SH-SY5Y (cell line): ENCODE measurements at regions not wholly inside any gene's neighbourhood (a gene's known extent, or its start where the extent isn't known, plus 50 kb on each side); places are given as distances from the start of the nearest gene placed in this dataset.

Source experiments
- GATA2 ChIP-seq: IDR thresholded peaks from 2 replicates; pipeline ENCODE4 v1.6.1; 2011; ENCODE audit warnings: mild to moderate bottlenecking, low read depth, low read length
- GATA3 ChIP-seq: IDR thresholded peaks from 2 replicates; pipeline ENCODE4 v1.6.1; 2011; ENCODE audit warnings: low read depth, mild to moderate bottlenecking, low read length, moderate library complexity

GRCh38 chr2:129753261-129753660 is 226.2 kb upstream of the RAB6C start:
- TF ChIP-seq GATA3 (no peak), GATA2 (no peak)

DNA sequence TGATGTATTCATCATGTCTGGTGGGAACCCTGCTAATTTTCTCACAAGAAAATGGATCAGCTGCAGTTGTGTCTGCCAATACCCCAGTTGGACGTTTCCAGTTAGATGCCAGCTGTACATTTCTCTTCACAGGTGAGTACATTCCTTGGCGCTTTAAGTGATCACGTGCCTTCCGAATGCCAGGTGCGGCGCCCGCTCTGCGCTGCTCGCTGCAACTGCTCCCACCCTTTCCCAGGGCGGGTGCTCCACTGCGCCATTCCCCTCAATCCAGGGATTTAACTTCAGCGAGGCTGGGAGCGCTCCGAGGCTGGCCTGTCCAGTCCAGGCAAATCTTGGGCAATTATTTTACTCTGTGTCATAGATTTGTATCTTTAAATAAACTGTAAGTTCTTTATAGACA is 225.0 kb upstream of the RAB6C start:
- TF ChIP-seq GATA2 (no peak), GATA3 (no peak)

DNA sequence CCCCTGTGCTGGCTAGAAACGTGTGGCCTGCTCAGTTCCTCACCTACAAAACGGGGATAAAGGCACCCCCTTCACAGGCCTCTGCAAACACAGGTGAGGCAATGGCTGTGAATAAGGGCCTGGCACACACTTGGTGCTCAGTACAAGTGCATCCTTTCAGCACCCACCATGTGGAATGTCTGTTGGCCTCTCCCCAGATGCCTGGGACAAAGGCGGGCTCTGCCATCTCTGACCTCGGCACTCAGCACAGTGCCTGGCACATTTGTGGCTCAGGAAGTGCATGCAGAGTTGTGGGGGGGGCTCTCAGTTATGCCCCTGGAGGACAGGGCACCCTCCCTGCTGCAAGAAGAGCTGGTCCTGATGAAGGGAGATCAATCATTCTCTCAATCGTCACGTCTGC is 224.6 kb upstream of the RAB6C start:
- TF ChIP-seq GATA2 (no peak), GATA3 (no peak)

GRCh38 chr2:129755786-129756185 is 223.7 kb upstream of the RAB6C start:
- TF ChIP-seq GATA2 (no peak; the same call in 1 of the 2 replicates), GATA3 (no peak)

GRCh38 chr2:129756276-129756675 is 223.2 kb upstream of the RAB6C start:
- TF ChIP-seq GATA3: no peak
- TF ChIP-seq GATA2: no peak

GRCh38 chr2:129757366-129757914 is 222.0 kb upstream of the RAB6C start:
- TF ChIP-seq GATA2 (no peak), GATA3 (no peak)

- no peak for TF ChIP-seq GATA2
- TF ChIP-seq GATA3: no peak
Observed at GRCh38 chr2:129757915-129758783, 221.3 kb upstream of the RAB6C start.

- TF ChIP-seq GATA2 (no peak), GATA3 (no peak)
Observed at GRCh38 chr2:129758784-129759471, 220.5 kb upstream of the RAB6C start.

DNA sequence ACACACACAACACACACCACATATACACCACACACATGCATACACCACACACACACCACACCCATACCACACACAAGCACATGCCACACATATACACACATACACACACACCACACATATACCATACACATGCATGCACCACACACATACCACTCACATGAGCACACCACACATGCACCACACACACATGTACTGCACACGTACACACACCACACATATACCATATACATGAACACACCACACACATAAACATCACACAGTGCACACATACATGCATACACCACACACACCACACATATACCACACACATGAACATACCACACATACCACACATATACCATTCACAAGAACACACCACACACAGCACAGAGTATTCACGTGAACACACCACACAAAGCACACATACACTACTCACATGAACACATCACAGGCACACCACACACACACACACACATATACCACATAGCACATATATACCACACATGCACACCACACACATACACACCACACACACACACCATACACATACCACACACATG is 219.9 kb upstream of the RAB6C start:
- TF ChIP-seq GATA3 (no peak), GATA2 (no peak)

- TF ChIP-seq GATA2: no peak
- no peak for TF ChIP-seq GATA3
Observed at GRCh38 chr2:129760669-129761068, 218.8 kb upstream of the RAB6C start.

DNA sequence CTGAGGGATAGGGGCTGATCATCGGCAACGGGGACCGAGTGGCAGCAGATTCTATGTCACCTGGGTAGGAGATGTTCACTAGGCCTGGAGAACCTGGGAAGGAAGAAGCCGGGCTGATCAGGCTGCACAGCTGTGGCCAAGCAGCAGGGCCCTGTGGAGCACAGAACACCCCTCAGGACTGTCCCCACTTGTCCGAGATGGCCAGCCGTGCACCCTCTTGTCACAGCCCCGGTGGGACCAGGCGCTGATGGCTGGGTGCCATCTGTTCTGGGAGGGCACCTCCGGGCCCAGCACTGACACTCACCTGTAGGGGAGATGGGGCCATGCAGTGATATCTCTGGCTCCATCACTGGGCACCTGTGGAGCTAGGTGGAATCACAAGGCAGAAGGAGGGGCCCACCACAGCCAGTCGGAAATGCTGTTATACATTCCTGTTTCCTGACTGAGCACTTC is 217.9 kb upstream of the RAB6C start:
- TF ChIP-seq GATA2: no peak
- TF ChIP-seq GATA3: no peak

DNA sequence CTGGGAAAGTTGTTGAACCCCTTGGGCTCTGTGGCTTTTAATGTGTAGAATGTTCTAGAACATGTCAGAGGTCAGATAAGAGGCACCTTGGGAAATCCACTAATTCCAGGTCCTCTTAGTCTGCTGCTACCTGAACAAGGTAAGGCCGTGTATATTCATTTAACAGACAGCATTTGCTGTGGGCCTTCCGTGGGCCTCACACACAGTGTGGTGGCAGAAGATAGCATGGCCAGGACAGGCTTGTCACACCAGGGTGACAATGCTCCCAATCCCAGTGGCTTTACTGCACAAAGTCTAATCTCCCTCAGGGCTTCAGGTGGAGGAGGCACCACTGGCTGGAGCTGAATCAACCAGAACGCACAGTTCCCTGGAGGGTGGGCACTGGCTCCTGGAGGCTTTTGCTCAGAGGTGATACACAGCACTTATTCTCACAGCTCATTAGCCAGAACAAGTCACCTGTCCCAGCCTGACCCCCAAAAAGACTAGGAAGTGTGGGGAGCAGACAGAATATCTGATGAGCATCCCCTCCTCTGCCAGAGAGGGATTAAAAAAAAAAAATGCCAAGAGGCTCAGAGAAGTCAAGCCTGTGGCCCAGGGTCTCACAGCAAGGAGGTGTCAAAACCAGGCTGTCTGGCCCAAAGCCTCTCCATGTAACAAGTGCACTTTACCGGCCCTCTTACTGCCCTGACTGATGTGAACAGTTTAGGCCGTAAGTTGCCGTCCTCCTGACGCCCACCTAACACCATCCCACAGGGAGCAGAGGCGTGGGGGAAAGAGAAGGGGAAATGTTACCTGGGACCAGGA is 216.9 kb upstream of the RAB6C start:
- TF ChIP-seq GATA3 (no peak), GATA2 (no peak)

GRCh38 chr2:129763190-129763846 is 216.1 kb upstream of the RAB6C start:
- no peak for TF ChIP-seq GATA3
- TF ChIP-seq GATA2: no peak

- no peak for TF ChIP-seq GATA2
- no peak for TF ChIP-seq GATA3
Observed at GRCh38 chr2:129763966-129764365, 215.5 kb upstream of the RAB6C start.
